ENCODE measurements at regions not wholly inside any gene's neighbourhood (a gene's known extent, or its start where the extent isn't known, plus 50 kb on each side); places are given as distances from the start of the nearest gene placed in this dataset.
"Not testable (repeated sequence)": the region's sequence is repeated elsewhere in the genome, so short reads cannot be mapped to it uniquely, and the experiment has no call there.

DNA sequence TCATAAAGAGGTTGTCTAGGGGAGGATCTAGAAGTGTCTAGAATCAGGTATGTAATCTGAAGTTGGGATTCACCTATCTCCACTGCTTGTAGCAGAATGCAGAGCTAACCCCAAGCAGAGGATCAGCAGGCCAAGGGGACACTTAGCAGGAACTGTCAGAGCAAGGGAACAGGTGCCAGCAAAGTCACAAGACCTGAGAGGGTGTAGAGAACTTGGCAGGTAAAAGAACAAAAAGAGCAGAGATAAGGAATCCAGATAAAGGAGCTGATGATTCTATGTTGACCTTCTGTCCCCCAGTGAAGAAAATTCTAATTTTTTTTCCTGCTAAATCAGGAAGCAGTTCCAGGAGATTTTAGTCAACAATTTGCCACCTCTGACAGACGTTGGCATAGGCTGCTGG, 91.4 kb upstream of the CCDC71L start:
- no peaks in the 10 kb centered on the region for H3K36me3 ChIP-seq (ENCODE audit: low read length)
- no peaks in the 10 kb centered on the region for H4K20me1 ChIP-seq (ENCODE audit: low read depth, low read length)
- no peaks in the 10 kb centered on the region for H3K79me2 ChIP-seq (ENCODE audit: insufficient read depth, low read length)
- no peaks in the 10 kb centered on the region for H3K9me3 ChIP-seq (ENCODE audit: insufficient read depth, low read length)
- H3K4me2 ChIP-seq (ENCODE audit: low read depth, low read length, poor library complexity, severe bottlenecking), result no peak overlapping the region
- no peak overlapping the region for H3K4me3 ChIP-seq (ENCODE audit: insufficient read depth, low read length, poor library complexity, severe bottlenecking)
- H3F3A ChIP-seq (ENCODE audit: insufficient read depth), result no peaks in the 10 kb centered on the region
- no peak overlapping the region for H3K9ac ChIP-seq (ENCODE audit: low read length)
- no peak overlapping the region for H3K27ac ChIP-seq (ENCODE audit: low read depth, low read length)
- no peaks in the 10 kb centered on the region for H3K27me3 ChIP-seq (ENCODE audit: low read length)
- H2AFZ ChIP-seq (ENCODE audit: low read depth, low read length, severe bottlenecking), result no peak overlapping the region
- H3K9me2 ChIP-seq (replicated peaks; ENCODE audit: insufficient read depth, low read length), result no peaks in the 10 kb centered on the region
- TF ChIP-seq, protein P1, sequence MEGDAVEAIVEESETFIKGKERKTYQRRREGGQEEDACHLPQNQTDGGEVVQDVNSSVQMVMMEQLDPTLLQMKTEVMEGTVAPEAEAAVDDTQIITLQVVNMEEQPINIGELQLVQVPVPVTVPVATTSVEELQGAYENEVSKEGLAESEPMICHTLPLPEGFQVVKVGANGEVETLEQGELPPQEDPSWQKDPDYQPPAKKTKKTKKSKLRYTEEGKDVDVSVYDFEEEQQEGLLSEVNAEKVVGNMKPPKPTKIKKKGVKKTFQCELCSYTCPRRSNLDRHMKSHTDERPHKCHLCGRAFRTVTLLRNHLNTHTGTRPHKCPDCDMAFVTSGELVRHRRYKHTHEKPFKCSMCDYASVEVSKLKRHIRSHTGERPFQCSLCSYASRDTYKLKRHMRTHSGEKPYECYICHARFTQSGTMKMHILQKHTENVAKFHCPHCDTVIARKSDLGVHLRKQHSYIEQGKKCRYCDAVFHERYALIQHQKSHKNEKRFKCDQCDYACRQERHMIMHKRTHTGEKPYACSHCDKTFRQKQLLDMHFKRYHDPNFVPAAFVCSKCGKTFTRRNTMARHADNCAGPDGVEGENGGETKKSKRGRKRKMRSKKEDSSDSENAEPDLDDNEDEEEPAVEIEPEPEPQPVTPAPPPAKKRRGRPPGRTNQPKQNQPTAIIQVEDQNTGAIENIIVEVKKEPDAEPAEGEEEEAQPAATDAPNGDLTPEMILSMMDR (IDR thresholded peaks at IDR 0.05; ENCODE audit: insufficient read depth, low read length, poor library complexity, severe bottlenecking), result no peak
- no peak for TF ChIP-seq EZH2phosphoT487 (conservative IDR thresholded peaks at IDR 0.05; ENCODE audit: low read length)

DNA sequence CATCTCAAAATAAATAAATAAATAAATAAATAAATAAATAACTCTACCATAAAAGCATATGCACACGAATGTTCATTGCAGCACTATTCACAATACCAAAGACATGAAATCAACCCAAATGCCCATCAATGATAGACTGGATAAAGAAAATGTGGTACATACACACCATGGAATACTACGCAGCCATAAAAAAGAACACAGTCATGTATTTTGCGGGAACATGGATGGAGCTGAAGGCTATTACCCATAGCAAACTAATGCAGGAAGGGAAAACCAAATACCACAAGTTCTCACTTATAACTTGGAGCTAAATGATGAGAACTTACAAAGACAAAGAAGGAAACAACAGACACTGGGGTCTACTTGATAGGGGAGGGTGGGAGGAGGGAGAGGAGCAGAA, 94.1 kb upstream of the CCDC71L start:
- H3K27ac ChIP-seq (ENCODE audit: low read depth, low read length), result not testable (repeated sequence)

DNA sequence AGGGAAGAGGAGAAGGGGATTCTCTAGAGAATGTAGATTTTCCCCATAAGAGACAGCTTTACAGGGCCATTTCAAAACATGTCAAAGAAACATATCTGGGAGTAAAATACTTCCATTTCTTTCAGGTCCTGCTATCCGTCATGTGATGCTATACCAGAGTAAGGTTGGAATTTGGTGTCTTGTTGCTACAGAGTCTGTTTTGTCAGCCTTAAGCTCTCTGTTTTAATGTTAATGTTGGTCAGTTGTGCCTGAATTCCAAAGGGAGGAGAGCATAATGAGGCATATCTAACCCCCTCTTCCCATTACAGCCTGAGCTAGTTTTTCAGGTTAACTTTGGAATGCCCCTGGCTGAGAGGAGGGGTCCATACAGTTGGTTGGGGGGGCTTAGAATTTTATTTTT, 94.7 kb upstream of the CCDC71L start:
- Histone ChIP-seq H3K27ac (ENCODE audit: low read depth, low read length) (no peak overlapping the region), H3K79me2 (ENCODE audit: insufficient read depth, low read length) (no peaks in the 10 kb centered on the region), H2AFZ (ENCODE audit: low read depth, low read length, severe bottlenecking) (no peak overlapping the region), H3K9me3 (ENCODE audit: insufficient read depth, low read length) (no peaks in the 10 kb centered on the region), H3F3A (ENCODE audit: insufficient read depth) (no peaks in the 10 kb centered on the region), H3K9me2 (replicated peaks; ENCODE audit: insufficient read depth, low read length) (no peaks in the 10 kb centered on the region), H3K36me3 (ENCODE audit: low read length) (no peaks in the 10 kb centered on the region), H4K20me1 (ENCODE audit: low read depth, low read length) (no peaks in the 10 kb centered on the region), H3K27me3 (ENCODE audit: low read length) (no peaks in the 10 kb centered on the region), H3K4me3 (ENCODE audit: insufficient read depth, low read length, poor library complexity, severe bottlenecking) (no peak overlapping the region), H3K4me2 (ENCODE audit: low read depth, low read length, poor library complexity, severe bottlenecking) (no peak overlapping the region), H3K9ac (ENCODE audit: low read length) (no peak overlapping the region)
- TF ChIP-seq, protein P1 (IDR thresholded peaks at IDR 0.05; ENCODE audit: insufficient read depth, low read length, poor library complexity, severe bottlenecking), result no peak
- TF ChIP-seq EZH2phosphoT487 (conservative IDR thresholded peaks at IDR 0.05; ENCODE audit: low read length), result no peak

More for the DNA sequence above, 94.1 kb upstream of the CCDC71L start:
- H3F3A ChIP-seq (ENCODE audit: insufficient read depth); H3K4me3 ChIP-seq (ENCODE audit: insufficient read depth, low read length, poor library complexity, severe bottlenecking); H4K20me1 ChIP-seq (ENCODE audit: low read depth, low read length); H3K27me3 ChIP-seq (ENCODE audit: low read length); H3K4me2 ChIP-seq (ENCODE audit: low read depth, low read length, poor library complexity, severe bottlenecking); H3K9ac ChIP-seq (ENCODE audit: low read length); H3K36me3 ChIP-seq (ENCODE audit: low read length); H2AFZ ChIP-seq (ENCODE audit: low read depth, low read length, severe bottlenecking); H3K79me2 ChIP-seq (ENCODE audit: insufficient read depth, low read length); H3K9me3 ChIP-seq (ENCODE audit: insufficient read depth, low read length); H3K9me2 ChIP-seq (replicated peaks; ENCODE audit: insufficient read depth, low read length): not testable (repeated sequence)

GRCh38 chr7:106756071-106756470, 95.1 kb upstream of the CCDC71L start:
- no peak overlapping the region for H3K4me2 ChIP-seq (ENCODE audit: low read depth, low read length, poor library complexity, severe bottlenecking)
- no peak overlapping the region for H3K9ac ChIP-seq (ENCODE audit: low read length)
- no peak overlapping the region for H2AFZ ChIP-seq (ENCODE audit: low read depth, low read length, severe bottlenecking)
- H3K9me2 ChIP-seq (replicated peaks; ENCODE audit: insufficient read depth, low read length), result no peaks in the 10 kb centered on the region
- H3K79me2 ChIP-seq (ENCODE audit: insufficient read depth, low read length), result no peaks in the 10 kb centered on the region
- H3K9me3 ChIP-seq (ENCODE audit: insufficient read depth, low read length), result no peaks in the 10 kb centered on the region
- no peaks in the 10 kb centered on the region for H3K36me3 ChIP-seq (ENCODE audit: low read length)
- H3K27me3 ChIP-seq (ENCODE audit: low read length), result no peaks in the 10 kb centered on the region
- H4K20me1 ChIP-seq (ENCODE audit: low read depth, low read length), result no peaks in the 10 kb centered on the region
- no peaks in the 10 kb centered on the region for H3F3A ChIP-seq (ENCODE audit: insufficient read depth)
- TF ChIP-seq, protein P1 (IDR thresholded peaks at IDR 0.05; ENCODE audit: insufficient read depth, low read length, poor library complexity, severe bottlenecking), result no peak
- no peak for TF ChIP-seq EZH2phosphoT487 (conservative IDR thresholded peaks at IDR 0.05; ENCODE audit: low read length)
- H3K4me3 ChIP-seq (ENCODE audit: insufficient read depth, low read length, poor library complexity, severe bottlenecking), result no peak overlapping the region
- no peak overlapping the region for H3K27ac ChIP-seq (ENCODE audit: low read depth, low read length)
